AG20443 (cell line): ENCODE measurements at regions not wholly inside any gene's neighbourhood (a gene's known extent, or its start where the extent isn't known, plus 50 kb on each side); places are given as distances from the start of the nearest gene placed in this dataset.
"Not testable (repeated sequence)": the region's sequence is repeated elsewhere in the genome, so short reads cannot be mapped to it uniquely, and the experiment has no call there.

Source experiments
- DNase-seq: peaks from one replicate; pipeline ENCODE4 v3.0.0; 2012; ENCODE audit warnings: low spot score, mixed read lengths

- no peak for DNase-seq
These were observed 378.9 kb upstream of the CA10 start for GRCh38 chr17:52537421-52537820.

DNA sequence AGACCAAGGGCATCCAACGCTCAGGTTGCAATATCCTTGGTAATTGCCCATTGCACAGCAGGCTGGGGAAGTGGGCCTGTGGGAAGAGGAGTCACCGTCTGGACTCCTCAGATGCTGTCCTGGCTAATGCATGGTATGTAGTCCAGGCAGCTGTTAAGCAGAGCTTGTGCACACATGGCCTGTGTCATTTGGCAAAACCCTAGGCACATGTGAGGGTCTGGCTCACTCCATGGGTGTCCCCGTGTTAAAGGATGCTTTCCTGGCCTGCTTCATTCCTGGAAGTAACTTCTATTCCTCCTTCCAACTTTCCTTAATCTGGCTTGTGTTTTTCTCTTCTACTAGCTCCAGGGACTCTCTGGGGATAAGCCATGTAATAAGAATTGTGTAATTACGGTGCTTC lies 378.0 kb upstream of the CA10 start:
- DNase-seq = no peak

DNA sequence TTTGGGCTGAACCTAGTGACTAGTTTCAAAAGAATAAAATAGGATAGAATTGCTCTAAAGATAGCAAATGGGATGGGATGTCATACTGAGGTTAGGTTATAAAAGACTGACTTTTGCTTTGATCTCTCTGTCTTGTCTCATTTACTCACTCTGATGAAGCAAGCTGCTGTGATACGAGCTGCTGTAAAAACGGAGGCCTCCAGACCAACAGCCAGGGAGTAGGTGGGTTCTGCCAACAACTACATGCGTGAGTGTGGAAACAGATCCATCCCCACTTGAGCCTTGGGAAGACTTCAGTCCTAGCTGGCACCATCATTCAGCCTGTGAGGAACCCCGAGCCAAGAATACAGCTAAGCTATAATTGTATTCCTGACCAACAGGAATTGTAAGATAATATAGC lies 373.9 kb upstream of the CA10 start:
- DNase-seq = no peak

GRCh38 chr17:52524096-52524637 lies 365.7 kb upstream of the CA10 start:
- no peak for DNase-seq

DNA sequence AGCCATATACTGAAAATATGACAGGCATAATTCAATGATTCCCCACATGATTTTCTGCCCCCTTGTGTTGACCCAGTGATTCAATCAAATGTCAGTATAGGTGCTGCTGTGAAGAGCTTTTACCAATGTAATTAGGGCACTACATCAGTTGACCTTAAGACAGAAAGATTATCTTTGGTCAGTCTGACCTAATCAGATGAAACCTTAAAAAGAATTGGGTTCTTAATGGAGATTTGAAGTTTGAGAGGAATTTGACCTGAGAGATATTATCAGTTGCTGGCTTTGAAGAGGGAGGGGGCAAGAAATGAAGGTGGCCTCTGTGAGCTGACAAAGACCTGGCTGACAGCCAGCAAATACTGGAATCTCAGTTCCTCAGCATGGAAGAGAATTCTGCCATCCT lies 358.7 kb upstream of the CA10 start:
- DNase-seq = no peak

- no peak for DNase-seq
These were observed 357.4 kb upstream of the CA10 start for GRCh38 chr17:52515927-52516326.

- DNase-seq = no peak
These were observed 347.1 kb upstream of the CA10 start for GRCh38 chr17:52505601-52506000.

DNA sequence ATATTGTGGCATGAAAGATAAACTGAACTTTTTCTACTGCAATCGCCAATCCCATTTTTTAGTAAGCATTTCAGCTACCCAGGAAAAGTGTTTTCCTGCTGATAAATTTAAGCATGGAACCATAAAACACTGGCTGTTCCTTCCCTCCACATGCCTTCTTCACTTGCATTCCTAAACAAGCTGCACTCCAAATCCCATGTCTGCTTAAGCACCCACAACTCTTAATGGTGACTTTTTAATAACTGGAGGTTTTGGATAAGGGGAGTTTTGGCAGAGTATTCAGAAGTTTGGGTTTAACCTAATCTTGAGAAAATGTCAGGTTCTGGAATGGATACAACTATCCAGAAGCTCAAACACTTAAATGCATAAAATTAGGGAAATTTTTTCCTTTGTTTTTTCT lies 345.6 kb upstream of the CA10 start:
- no peak for DNase-seq

- DNase-seq = no peak
These were observed 337.1 kb upstream of the CA10 start for GRCh38 chr17:52495646-52496045.

DNA sequence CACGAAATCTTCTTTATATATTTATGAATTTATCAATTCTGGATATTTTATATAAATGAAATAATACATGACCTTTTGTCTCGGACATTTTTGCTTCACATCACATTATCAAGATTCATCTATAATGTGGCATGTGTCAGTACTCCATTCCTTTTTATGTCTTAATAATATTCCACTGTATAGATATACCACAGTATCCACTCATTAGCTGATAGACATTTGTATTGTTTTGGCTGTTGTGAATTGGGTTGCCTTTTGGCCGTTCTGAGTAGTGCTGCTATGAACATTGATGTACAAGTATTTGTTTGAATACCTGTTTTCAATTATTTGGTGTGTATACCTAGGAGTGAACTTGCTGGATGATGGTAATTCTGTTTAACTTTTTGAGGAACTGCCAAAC lies 323.8 kb upstream of the CA10 start:
- no peak for DNase-seq

DNA sequence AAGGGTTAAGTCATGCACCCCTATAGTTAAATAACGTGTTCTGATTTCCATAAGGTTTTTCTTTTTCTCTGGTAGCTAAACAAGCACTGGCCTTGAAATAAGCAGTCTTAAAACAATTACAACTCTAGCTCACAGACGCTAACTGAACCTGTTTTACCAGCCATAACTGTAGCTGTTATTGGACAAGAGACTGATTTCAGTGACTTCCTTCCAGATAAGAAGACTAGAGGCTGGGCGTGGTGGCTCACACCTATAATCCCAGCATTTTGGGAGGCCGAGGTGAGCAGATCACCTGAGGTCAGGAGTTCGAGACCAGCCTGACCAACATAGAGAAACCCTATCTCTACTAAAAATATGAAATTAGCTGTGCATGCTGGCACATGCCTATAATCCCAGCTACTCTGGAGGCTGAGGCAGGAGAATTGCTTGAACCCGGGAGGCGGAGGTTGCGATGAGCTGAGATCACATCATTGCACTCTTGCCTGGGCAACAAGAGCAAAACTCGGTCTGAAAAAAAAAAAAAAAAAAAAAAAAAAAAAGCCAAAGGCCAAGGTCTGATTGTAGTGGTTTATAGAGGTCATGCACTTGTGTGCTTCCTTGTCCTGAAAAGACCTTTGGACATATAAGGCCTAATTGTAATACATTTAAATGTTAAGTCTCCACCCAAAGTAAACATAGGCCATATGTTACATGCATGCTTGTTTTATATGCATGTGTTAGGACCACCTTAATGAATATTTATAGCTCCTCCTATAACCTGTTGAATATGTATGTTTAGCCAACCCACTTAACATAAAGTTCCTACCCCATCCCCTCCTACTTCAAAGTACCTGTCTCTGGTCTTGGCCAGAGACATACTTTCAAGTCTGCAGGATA lies 319.5 kb upstream of the CA10 start:
- no peak for DNase-seq

DNA sequence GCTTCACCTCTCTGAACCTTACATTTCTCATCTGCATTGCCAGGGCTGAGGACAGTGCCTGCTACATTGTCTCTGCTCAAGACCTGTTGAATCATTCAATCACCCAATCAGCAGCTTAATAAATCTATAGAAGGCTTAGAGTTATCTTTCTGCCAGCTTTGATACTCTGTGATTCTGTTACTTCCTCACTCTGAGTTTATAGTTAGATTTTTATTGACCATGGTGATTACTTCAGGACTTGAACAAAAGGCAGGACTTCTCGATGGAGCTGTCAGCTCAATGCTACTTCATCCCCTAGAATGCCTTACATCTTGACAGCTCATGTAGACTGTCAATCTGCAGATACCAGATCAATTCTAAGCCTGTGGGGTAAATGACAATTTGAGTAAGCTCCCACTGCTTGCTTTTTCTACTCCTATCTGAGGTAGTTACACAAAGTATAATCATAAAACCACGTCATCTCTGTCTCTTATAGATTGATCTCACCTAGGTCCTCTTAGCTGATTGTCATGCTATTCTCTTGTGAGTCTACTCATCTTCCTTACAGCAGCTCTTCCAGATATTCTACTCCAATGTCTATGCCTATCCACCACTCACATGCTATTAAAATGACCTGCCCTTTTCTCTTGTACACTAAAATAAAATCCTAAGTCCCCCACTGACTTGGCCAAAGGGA lies 318.3 kb upstream of the CA10 start:
- no peak for DNase-seq

- DNase-seq = no peak
These were observed 312.0 kb upstream of the CA10 start for GRCh38 chr17:52470553-52470952.

GRCh38 chr17:52465407-52465806 lies 306.9 kb upstream of the CA10 start:
- DNase-seq = no peak

DNA sequence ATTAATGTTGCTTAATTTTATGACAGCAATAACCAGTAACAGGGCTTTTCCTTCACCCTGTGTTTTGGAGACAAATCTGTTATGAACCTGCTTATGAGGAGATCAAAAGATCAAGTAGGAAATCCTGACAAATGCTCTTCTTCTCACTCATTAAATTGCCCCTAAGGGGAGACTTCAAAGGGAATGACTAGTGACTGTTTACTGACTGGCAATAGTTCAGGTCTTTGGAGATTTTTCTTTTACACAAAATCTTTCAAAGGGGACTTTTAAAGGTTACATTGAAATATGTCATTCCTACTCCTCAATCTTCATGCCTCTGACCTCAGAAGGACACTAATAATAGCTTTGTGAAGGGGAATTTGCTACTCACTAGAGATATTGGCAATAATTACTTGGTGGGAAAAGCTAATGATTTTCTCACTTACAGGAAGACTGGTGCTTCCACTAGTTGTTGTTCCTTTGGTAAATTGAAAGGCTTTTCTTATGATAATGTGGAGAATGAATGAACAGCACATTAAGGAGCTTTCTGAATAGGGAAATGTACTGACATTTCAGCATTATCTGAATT lies 292.9 kb upstream of the CA10 start:
- no peak for DNase-seq

GRCh38 chr17:52442350-52442749 lies 283.8 kb upstream of the CA10 start:
- DNase-seq = no peak

DNA sequence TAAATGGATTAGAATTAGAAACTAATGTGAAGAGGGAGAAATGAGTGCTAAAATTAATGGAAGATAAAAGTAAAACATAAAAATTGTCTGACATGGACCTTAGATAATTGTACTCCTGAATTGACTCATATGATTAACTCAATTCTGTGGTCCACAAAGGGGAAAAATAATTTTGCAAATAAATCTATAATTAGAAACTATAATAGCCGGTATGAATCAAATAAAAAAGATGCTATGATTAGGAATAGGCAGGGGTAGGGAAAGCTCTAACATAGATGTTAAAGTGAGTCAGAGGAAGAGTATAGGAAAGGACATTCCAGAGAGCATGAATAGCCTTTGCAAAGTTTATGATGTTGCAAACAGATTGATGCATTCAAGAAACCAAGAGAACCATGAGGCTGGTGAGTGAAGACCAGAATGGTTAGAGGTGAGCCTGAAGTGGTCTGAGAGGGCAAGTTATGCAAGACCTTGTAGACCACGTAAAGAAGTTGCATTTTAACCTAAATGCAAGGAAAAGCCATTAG lies 262.1 kb upstream of the CA10 start:
- no peak for DNase-seq

- DNase-seq = no peak
These were observed 260.7 kb upstream of the CA10 start for GRCh38 chr17:52419229-52419641.

DNA sequence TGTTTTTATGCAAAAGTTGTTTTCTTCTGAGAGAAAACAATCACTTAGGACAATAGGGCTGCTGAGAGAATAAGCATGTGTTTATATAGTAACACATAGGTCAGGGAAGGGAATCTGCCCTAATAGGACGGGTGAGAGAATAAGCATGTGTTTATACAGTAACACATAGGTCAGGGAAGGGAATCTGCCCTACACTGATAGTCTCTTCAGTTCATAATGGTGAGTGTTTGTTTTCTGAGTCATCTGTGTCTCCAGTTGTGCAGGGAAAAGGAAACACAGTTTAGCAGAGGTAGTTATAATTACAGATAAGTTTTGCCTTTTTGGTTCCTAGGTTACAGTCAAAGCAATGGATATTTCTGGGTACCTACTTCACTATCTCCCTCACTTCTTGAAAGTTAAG lies 252.3 kb upstream of the CA10 start:
- DNase-seq = no peak

DNA sequence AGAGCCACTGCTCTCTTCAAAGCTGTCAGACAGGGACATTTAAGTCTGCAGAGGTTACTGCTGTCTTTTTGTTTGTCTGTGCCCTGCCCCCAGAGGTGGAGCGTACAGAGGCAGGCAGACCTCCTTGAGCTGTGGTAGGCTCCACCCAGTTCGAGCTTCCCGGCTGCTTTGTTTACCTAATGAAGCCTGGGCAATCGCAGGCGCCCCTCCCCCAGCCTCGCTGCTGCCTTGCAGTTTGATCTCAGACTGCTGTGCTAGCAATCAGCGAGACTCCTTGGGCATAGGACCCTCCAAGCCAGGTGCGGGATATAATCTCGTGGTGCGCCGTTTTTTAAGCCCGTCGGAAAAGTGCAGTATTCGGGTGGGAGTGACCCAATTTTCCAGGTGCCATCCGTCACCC lies 250.7 kb upstream of the CA10 start:
- DNase-seq = not testable (repeated sequence)

- no peak for DNase-seq
These were observed 236.8 kb upstream of the CA10 start for GRCh38 chr17:52395308-52395707.

GRCh38 chr17:52390422-52390821 lies 231.9 kb upstream of the CA10 start:
- no peak for DNase-seq

- DNase-seq = no peak
These were observed 231.1 kb upstream of the CA10 start for GRCh38 chr17:52389632-52390031.
